OCI-LY3 (cell line): ENCODE measurements at regions not wholly inside any gene's neighbourhood (a gene's known extent, or its start where the extent isn't known, plus 50 kb on each side); places are given as distances from the start of the nearest gene placed in this dataset.

ENCODE experiments used
- CTCF ChIP-seq: fragments of 200-600, 300-600 bp; sonication (generic); IDR thresholded peaks from 2 replicates; pipeline ENCODE4 v1.5.1; 2014; ENCODE audit warnings: antibody characterized with exemption, low read length, low read depth
- EZH2phosphoT487 ChIP-seq: fragments of 200-600 bp; shearing (Covaris generic); IDR thresholded peaks from 2 replicates; pipeline ENCODE4 v1.6.1; 2018; ENCODE audit warnings: antibody characterized with exemption, mixed run types, low read depth

- TF ChIP-seq CTCF: no peak
- TF ChIP-seq EZH2phosphoT487: no peak
Measured at GRCh38 chr6:113539202-113539601, 317.9 kb upstream of the MARCKS start.
